HG03175 (cell line): ENCODE measurements at regions not wholly inside any gene's neighbourhood (a gene's known extent, or its start where the extent isn't known, plus 50 kb on each side); places are given as distances from the start of the nearest gene placed in this dataset.
"Not testable (repeated sequence)": the region's sequence is repeated elsewhere in the genome, so short reads cannot be mapped to it uniquely, and the experiment has no call there.

ENCODE experiments used
- ATAC-seq: cut with Tn5 transposase; IDR thresholded peaks from one replicate; pipeline ENCODE4 v1.9.1; 2021; ENCODE audit warnings: mild to moderate bottlenecking, moderate library complexity; ENCODE audit not compliant: unreplicated experiment

GRCh38 chr1:30173560-30173959, 549.8 kb downstream of the MATN1 start:
- no peak for ATAC-seq

GRCh38 chr1:30172757-30173156, 550.6 kb downstream of the MATN1 start:
- ATAC-seq, result no peak

GRCh38 chr1:30172299-30172694, 551.1 kb downstream of the MATN1 start:
- no peak for ATAC-seq

- ATAC-seq, result no peak
Measured at GRCh38 chr1:30171537-30172298, 551.7 kb downstream of the MATN1 start.

GRCh38 chr1:30169269-30169668, 554.1 kb downstream of the MATN1 start:
- no peak for ATAC-seq

GRCh38 chr1:30166174-30166573, 557.2 kb downstream of the MATN1 start:
- ATAC-seq, result no peak

GRCh38 chr1:30165116-30165515, 558.3 kb downstream of the MATN1 start:
- no peak for ATAC-seq

GRCh38 chr1:30164693-30165092, 558.7 kb downstream of the MATN1 start:
- ATAC-seq, result no peak

- ATAC-seq, result no peak
Measured at GRCh38 chr1:30162565-30162964, 560.8 kb downstream of the MATN1 start.

GRCh38 chr1:30161953-30162352, 561.4 kb downstream of the MATN1 start:
- no peak for ATAC-seq

GRCh38 chr1:30160999-30161689, 562.2 kb downstream of the MATN1 start:
- ATAC-seq, result no peak

- ATAC-seq, result no peak
Measured at GRCh38 chr1:30159015-30159414, 564.4 kb downstream of the MATN1 start.

GRCh38 chr1:30155698-30156097, 567.7 kb downstream of the MATN1 start:
- not testable (repeated sequence) for ATAC-seq

- not testable (repeated sequence) for ATAC-seq
Measured at GRCh38 chr1:30155253-30155652, 568.1 kb downstream of the MATN1 start.

GRCh38 chr1:30153743-30154449, 569.5 kb downstream of the MATN1 start:
- no peak for ATAC-seq

- ATAC-seq, result no peak
Measured at GRCh38 chr1:30151826-30152225, 571.6 kb downstream of the MATN1 start.

- ATAC-seq, result no peak
Measured at GRCh38 chr1:30151119-30151518, 572.3 kb downstream of the MATN1 start.

GRCh38 chr1:30149226-30149625, 574.2 kb downstream of the MATN1 start:
- ATAC-seq, result no peak

GRCh38 chr1:30148676-30149075, 574.7 kb downstream of the MATN1 start:
- no peak for ATAC-seq

- no peak for ATAC-seq
Measured at GRCh38 chr1:30147188-30147587, 576.2 kb downstream of the MATN1 start.

GRCh38 chr1:30146448-30146847, 576.9 kb downstream of the MATN1 start:
- no peak for ATAC-seq
